Globus pallidus (tissue), 1 donor: ENCODE measurements at regions not wholly inside any gene's neighbourhood (a gene's known extent, or its start where the extent isn't known, plus 50 kb on each side); places are given as distances from the start of the nearest gene placed in this dataset.
A peak's percentile ranks its signal among the peaks of the same experiment; 100 is the strongest.
"Not testable (repeated sequence)": the region's sequence is repeated elsewhere in the genome, so short reads cannot be mapped to it uniquely, and the experiment has no call there.

Source experiments
- DNase-seq: peaks from one replicate; pipeline ENCODE4 v3.0.0-alpha.2; 2015; ENCODE audit warnings: low spot score

GRCh38 chr16:26791169-26791568, 275.6 kb upstream of the C16orf82 start:
- DNase-seq = no peak

GRCh38 chr16:26795184-26795583, 271.5 kb upstream of the C16orf82 start:
- peak; percentile 24 for DNase-seq

- no peak for DNase-seq
Measured at GRCh38 chr16:26801628-26802027, 265.1 kb upstream of the C16orf82 start.

GRCh38 chr16:26802440-26802839, 264.3 kb upstream of the C16orf82 start:
- DNase-seq = no peak

GRCh38 chr16:26802965-26803364, 263.8 kb upstream of the C16orf82 start:
- DNase-seq = no peak

GRCh38 chr16:26806657-26807056, 260.1 kb upstream of the C16orf82 start:
- DNase-seq = no peak

GRCh38 chr16:26809461-26809860, 257.3 kb upstream of the C16orf82 start:
- DNase-seq = no peak

GRCh38 chr16:26816266-26816665, 250.5 kb upstream of the C16orf82 start:
- no peak for DNase-seq

- no peak for DNase-seq
Measured at GRCh38 chr16:26816885-26817571, 249.7 kb upstream of the C16orf82 start.

GRCh38 chr16:26818393-26818792, 248.3 kb upstream of the C16orf82 start:
- no peak for DNase-seq

GRCh38 chr16:26824469-26824868, 242.3 kb upstream of the C16orf82 start:
- DNase-seq = no peak

GRCh38 chr16:26826500-26826899, 240.2 kb upstream of the C16orf82 start:
- no peak for DNase-seq

- DNase-seq = no peak
Measured at GRCh38 chr16:26827386-26827785, 239.3 kb upstream of the C16orf82 start.

GRCh38 chr16:26830428-26831127, 236.1 kb upstream of the C16orf82 start:
- DNase-seq = no peak

- not testable (repeated sequence) for DNase-seq
Measured at GRCh38 chr16:26836114-26836513, 230.6 kb upstream of the C16orf82 start.

- DNase-seq = no peak
Measured at GRCh38 chr16:26838931-26839330, 227.8 kb upstream of the C16orf82 start.

- DNase-seq = no peak
Measured at GRCh38 chr16:26840691-26841090, 226.0 kb upstream of the C16orf82 start.

GRCh38 chr16:26856271-26856670, 210.5 kb upstream of the C16orf82 start:
- DNase-seq = no peak

- DNase-seq = no peak
Measured at GRCh38 chr16:26856791-26857190, 209.9 kb upstream of the C16orf82 start.

- no peak for DNase-seq
Measured at GRCh38 chr16:26857371-26857770, 209.4 kb upstream of the C16orf82 start.

- no peak for DNase-seq
Measured at GRCh38 chr16:26860506-26860905, 206.2 kb upstream of the C16orf82 start.

GRCh38 chr16:26863931-26864330, 202.8 kb upstream of the C16orf82 start:
- no peak for DNase-seq

- not testable (repeated sequence) for DNase-seq
Measured at GRCh38 chr16:26874318-26874717, 192.4 kb upstream of the C16orf82 start.

- DNase-seq = no peak
Measured at GRCh38 chr16:26877421-26877820, 189.3 kb upstream of the C16orf82 start.
